ENCODE measurements at regions not wholly inside any gene's neighbourhood (a gene's known extent, or its start where the extent isn't known, plus 50 kb on each side); places are given as distances from the start of the nearest gene placed in this dataset.

- H3K27me3 ChIP-seq (ENCODE audit: insufficient read depth, low read length), result peaks cover 32% of the 10 kb centered on the region
Observed at GRCh38 chr1:230495076-230495475, 68.9 kb upstream of the PGBD5 start.

DNA sequence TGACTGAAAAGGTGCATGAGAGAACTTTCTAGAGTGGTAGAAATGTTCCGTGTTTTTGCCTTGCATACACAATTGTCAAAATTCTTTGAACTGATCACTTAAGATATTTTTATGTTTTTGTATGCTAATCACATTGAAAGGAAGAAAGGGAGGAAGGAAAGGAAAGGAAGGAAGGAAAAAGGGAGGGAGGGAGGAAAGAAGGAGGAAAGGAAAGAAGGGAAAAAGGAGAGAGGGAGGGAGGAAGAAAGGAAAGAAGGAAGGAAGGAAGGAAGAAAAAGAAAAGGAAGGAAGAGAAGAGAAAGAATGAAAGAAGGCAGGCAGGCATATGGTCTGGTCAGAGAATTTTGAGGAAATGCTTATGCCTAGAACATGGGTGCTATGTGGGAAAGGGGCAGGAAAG lies 68.4 kb upstream of the PGBD5 start:
- H2AFZ ChIP-seq (ENCODE audit: low read depth, low read length, poor library complexity, severe bottlenecking), result no peak overlapping the region

More at GRCh38 chr1:230495076-230495475, 68.9 kb upstream of the PGBD5 start:
- Histone ChIP-seq H3K4me2 (ENCODE audit: low read length) (no peak overlapping the region), H3K4me1 (ENCODE audit: control insufficient read depth in 1 of 2, insufficient read depth in 2 of 2, low read length in 2 of 2) (no peaks in the 10 kb centered on the region), H2AFZ (ENCODE audit: low read depth, low read length, poor library complexity, severe bottlenecking) (no peak overlapping the region), H3K27ac (ENCODE audit: low read depth, low read length) (no peak overlapping the region), H3K9ac (ENCODE audit: low read length) (no peak overlapping the region), H3K9me3 (ENCODE audit: control insufficient read depth in 1 of 2, insufficient read depth in 1 of 2, low read depth in 1 of 2, low read length in 2 of 2) (no peaks in the 10 kb centered on the region), H3K79me2 (ENCODE audit: insufficient read depth, low read length) (no peaks in the 10 kb centered on the region), H3K36me3 (ENCODE audit: control insufficient read depth in 1 of 2, insufficient read depth in 2 of 2, low read length in 2 of 2) (no peaks in the 10 kb centered on the region), H4K20me1 (ENCODE audit: insufficient read depth) (no peaks in the 10 kb centered on the region), H3K4me3 (replicated peaks in 1 of 2; ENCODE audit: low read depth in 1 of 2, low read length in 2 of 2) (no peak overlapping the region), H3K9me2 (ENCODE audit: insufficient read depth) (no peaks in the 10 kb centered on the region)
- POLR2A ChIA-PET, result no interaction called here
- CTCF ChIA-PET, result no interaction called here
- ATAC-seq (no peak), DNase-seq (ENCODE audit: low read depth, low spot score) (no peak)
- RAD21 ChIA-PET (ENCODE audit: low non-redundant PET in 1 of 2, low total read pairs in 2 of 2, uncharacterized antibody in 2 of 2, unreplicated experiment in 2 of 2), result no interaction called here
- intact Hi-C loops (cut with micrococcal nuclease), result no loop called here
- TF ChIP-seq, protein P1, sequence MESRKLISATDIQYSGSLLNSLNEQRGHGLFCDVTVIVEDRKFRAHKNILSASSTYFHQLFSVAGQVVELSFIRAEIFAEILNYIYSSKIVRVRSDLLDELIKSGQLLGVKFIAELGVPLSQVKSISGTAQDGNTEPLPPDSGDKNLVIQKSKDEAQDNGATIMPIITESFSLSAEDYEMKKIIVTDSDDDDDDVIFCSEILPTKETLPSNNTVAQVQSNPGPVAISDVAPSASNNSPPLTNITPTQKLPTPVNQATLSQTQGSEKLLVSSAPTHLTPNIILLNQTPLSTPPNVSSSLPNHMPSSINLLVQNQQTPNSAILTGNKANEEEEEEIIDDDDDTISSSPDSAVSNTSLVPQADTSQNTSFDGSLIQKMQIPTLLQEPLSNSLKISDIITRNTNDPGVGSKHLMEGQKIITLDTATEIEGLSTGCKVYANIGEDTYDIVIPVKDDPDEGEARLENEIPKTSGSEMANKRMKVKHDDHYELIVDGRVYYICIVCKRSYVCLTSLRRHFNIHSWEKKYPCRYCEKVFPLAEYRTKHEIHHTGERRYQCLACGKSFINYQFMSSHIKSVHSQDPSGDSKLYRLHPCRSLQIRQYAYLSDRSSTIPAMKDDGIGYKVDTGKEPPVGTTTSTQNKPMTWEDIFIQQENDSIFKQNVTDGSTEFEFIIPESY (IDR thresholded peaks at IDR 0.05; ENCODE audit: extremely low read depth, insufficient replicate concordance, low read length), result no peak
- TF ChIP-seq SRF (IDR thresholded peaks at IDR 0.05; ENCODE audit: low read depth) (no peak), JUND (IDR thresholded peaks at IDR 0.05) (no peak)
- no TSS peak for BruUV-seq (replicated peaks)

More for the DNA sequence above, 68.4 kb upstream of the PGBD5 start:
- H3K36me3 ChIP-seq (ENCODE audit: control insufficient read depth in 1 of 2, insufficient read depth in 2 of 2, low read length in 2 of 2), result no peaks in the 10 kb centered on the region
- peaks cover 35% of the 10 kb centered on the region for H3K27me3 ChIP-seq (ENCODE audit: insufficient read depth, low read length)
- ChIA-PET POLR2A (no interaction called here), RAD21 (ENCODE audit: low non-redundant PET in 1 of 2, low total read pairs in 2 of 2, uncharacterized antibody in 2 of 2, unreplicated experiment in 2 of 2) (no interaction called here), CTCF (no interaction called here)
- H4K20me1 ChIP-seq (ENCODE audit: insufficient read depth), result no peaks in the 10 kb centered on the region
- no peak overlapping the region for H3K4me3 ChIP-seq (replicated peaks in 1 of 2; ENCODE audit: low read depth in 1 of 2, low read length in 2 of 2)
- no peak overlapping the region for H3K9ac ChIP-seq (ENCODE audit: low read length)
- H3K4me1 ChIP-seq (ENCODE audit: control insufficient read depth in 1 of 2, insufficient read depth in 2 of 2, low read length in 2 of 2), result no peaks in the 10 kb centered on the region
- ATAC-seq, result no peak
- no TSS peak for BruUV-seq (replicated peaks)
- no peaks in the 10 kb centered on the region for H3K79me2 ChIP-seq (ENCODE audit: insufficient read depth, low read length)
- TF ChIP-seq FOSL1 (IDR thresholded peaks at IDR 0.05; ENCODE audit: low read depth) (no peak), YY1 (IDR thresholded peaks at IDR 0.05; ENCODE audit: extremely low read depth, insufficient replicate concordance, low read depth, low read length) (no peak), JUND (IDR thresholded peaks at IDR 0.05) (no peak), SP1 (IDR thresholded peaks at IDR 0.05; ENCODE audit: low read depth) (no peak), REST (IDR thresholded peaks at IDR 0.05; ENCODE audit: low read depth) (no peak), EGR1 (IDR thresholded peaks at IDR 0.05; ENCODE audit: low read depth) (no peak), SRF (IDR thresholded peaks at IDR 0.05; ENCODE audit: low read depth) (no peak), CTCF (IDR thresholded peaks at IDR 0.05 in 2 of 3, conservative IDR thresholded peaks at IDR 0.05 in 1 of 3; ENCODE audit: borderline replicate concordance in 1 of 3, insufficient read depth in 1 of 3, low read depth in 2 of 3, low read length in 2 of 3) (no peak), MAX (IDR thresholded peaks at IDR 0.05) (no peak)
- DNase-seq (ENCODE audit: low read depth, low spot score), result no peak
- no peaks in the 10 kb centered on the region for H3K9me2 ChIP-seq (ENCODE audit: insufficient read depth)
- H3K27ac ChIP-seq (ENCODE audit: low read depth, low read length), result no peak overlapping the region
- intact Hi-C loops (cut with micrococcal nuclease), result no loop called here
- H3K4me2 ChIP-seq (ENCODE audit: low read length), result no peak overlapping the region
- no peaks in the 10 kb centered on the region for H3K9me3 ChIP-seq (ENCODE audit: control insufficient read depth in 1 of 2, insufficient read depth in 1 of 2, low read depth in 1 of 2, low read length in 2 of 2)
